ENCODE measurements at regions not wholly inside any gene's neighbourhood (a gene's known extent, or its start where the extent isn't known, plus 50 kb on each side); places are given as distances from the start of the nearest gene placed in this dataset.
"Not testable (repeated sequence)": the region's sequence is repeated elsewhere in the genome, so short reads cannot be mapped to it uniquely, and the experiment has no call there.

- intact Hi-C loops (cut with DNase I); ATAC-seq (ENCODE audit: poor library complexity): not testable (repeated sequence)
- DNase-seq: peak; percentile 5
Observed at GRCh38 chrX:153266140-153266539, 55.4 kb downstream of the PNMA6F start.

- ATAC-seq (ENCODE audit: poor library complexity); DNase-seq; intact Hi-C loops (cut with DNase I): not testable (repeated sequence)
Observed at GRCh38 chrX:153260468-153260867, 61.1 kb downstream of the PNMA6F start.

DNA sequence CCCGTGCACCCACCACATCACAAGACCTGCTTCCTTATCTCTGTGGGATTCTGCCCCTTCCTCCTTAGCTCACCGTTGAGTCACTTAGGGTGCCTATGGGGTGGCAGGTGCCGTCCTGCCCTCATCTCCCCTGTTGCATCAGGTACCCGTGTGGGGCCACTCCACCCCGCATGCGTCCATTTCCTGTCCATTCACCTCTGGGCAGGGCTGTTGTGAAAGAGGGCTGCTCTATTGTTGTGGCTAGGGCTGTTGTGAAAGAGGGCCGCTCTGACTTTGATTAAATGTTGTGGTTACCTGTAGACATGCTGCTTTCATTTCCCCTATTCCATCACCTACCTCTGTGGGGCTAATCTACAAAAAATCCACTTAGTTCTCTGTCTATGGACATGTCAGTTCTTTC is 68.3 kb downstream of the PNMA6F start:
- intact Hi-C loops (cut with DNase I); ATAC-seq (ENCODE audit: poor library complexity); DNase-seq: not testable (repeated sequence)

DNA sequence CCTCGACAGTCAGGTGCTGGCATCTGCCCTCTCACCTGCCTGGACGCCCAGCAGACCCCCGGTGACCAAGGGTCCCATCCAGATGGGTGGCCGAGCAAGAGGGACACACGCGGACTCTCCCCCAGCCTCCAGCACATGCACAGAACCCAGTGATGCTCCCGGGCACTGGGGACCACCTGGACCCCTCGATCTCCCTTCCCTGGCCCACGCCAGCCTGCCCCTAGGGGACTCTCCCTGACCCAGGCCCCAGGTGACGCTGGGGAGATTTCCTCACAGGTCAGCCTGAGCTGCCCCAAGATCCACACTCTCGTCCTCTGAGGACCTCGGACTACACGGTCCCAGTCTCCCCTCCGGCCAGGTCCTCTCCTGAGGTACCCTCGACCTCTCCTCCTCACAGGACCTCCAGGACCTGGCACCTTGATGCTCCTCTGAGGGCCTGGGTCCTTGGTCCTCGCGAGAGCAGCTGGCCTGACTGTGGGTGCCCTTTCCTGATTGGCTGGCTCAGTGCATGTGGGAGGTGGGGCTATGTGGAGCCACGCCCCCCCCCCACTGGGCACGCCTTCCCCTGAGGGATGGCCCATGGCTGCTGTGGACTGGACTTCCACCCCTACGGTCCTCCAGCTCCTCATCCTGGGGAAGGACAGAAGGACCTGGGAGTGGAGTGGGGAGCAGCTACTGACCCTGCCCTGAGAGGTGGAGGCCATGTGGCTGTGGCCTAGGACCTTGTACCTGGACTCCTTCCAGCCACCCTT is 69.0 kb downstream of the PNMA6F start:
- DNase-seq; intact Hi-C loops (cut with DNase I); ATAC-seq (ENCODE audit: poor library complexity): not testable (repeated sequence)

DNA sequence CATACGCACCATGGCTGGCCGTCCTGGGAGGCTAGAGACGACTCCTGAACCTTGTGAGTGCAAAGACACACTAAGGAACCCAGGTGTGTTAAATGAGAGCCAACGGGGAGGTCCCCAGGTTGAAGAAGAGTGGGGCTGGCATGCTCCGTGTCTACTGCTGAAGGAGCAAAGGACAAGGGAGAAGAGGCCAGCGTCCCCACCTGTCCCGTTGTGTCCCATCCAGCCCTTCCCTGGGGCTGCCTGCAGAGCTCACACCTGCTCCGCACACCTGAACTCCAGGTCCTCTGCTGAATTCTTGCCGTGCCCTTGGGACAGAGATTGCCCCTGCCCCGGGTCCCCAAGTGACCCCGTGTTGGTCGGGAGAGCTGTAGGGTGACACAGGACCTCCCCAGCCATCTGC is 69.6 kb downstream of the PNMA6F start:
- intact Hi-C loops (cut with DNase I); DNase-seq; ATAC-seq (ENCODE audit: poor library complexity): not testable (repeated sequence)

DNA sequence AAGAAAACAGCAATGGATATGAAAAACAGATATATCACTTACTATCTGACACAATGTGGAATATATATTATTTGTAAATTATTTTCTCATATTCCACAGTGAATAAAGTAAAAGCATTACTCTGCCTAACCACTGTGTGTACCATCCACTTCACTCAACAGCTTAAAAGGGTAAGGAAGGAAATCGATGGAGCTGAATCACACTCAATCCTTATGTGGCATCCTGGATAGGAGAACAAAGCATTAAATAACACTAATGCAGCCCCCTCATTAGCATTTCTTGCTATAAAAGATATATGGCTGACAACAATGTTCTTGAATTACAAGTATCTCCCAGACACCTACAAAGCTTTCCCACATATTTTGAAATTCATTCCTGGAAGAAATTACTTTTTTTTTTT is 70.8 kb downstream of the PNMA6F start:
- intact Hi-C loops (cut with DNase I); DNase-seq; ATAC-seq (ENCODE audit: poor library complexity): not testable (repeated sequence)

GRCh38 chrX:153245288-153245731 is 66.2 kb downstream of the MAGEA1 start:
- peak; percentile 62 for ATAC-seq (ENCODE audit: poor library complexity)
- intact Hi-C loops (cut with DNase I): no loop called here
- no peak for DNase-seq

DNA sequence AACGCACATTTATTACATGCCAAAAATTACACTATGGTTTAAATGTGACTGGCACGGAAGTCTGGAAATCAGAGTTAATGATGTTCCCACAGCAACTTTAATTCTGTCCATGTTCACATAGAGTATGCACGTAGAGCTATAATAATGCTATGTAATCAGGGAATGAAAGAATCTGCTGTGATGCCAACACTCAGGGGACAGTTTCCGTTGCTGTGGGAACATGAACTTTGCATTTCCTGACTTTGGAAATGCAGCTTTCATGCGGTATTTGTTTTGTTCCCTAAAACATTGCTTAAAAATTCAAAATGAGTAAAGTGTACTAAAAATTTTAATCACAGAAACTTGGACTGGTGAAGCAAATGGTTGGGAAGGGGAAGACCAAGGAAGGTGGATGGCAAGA is 65.7 kb downstream of the MAGEA1 start:
- no peak for DNase-seq
- intact Hi-C loops (cut with DNase I): no loop called here
- ATAC-seq (ENCODE audit: poor library complexity): no peak

GRCh38 chrX:153238361-153238760 is 59.3 kb downstream of the MAGEA1 start:
- intact Hi-C loops (cut with DNase I): no loop called here
- ATAC-seq (ENCODE audit: poor library complexity): no peak
- no peak for DNase-seq
